ENCODE measurements at regions not wholly inside any gene's neighbourhood (a gene's known extent, or its start where the extent isn't known, plus 50 kb on each side); places are given as distances from the start of the nearest gene placed in this dataset.

DNA sequence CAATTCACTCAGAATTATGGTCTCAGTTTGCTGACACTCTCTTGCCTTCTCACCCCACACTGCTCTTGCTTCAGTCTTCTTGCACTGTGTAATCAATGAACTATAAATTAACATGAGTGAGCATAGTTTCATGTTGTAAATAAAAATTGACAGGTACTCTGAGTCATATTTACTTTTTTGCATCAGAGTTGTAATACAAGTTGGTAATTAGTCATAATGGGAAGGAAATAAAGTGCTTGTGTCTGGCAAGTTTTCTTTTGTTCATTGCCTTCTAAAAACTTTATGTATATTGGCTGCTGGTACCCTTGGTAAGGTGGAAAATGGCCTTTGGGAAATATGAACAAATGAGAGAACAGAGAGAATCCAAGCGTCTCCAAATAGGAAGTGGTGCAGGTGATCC is 169.3 kb upstream of the MAGI2 start:
- Histone ChIP-seq H3K4me2 (ENCODE audit: low read depth, low read length, poor library complexity, severe bottlenecking) (no peak overlapping the region), H3F3A (ENCODE audit: low read depth) (no peaks in the 10 kb centered on the region), H3K9ac (ENCODE audit: low read depth, low read length, poor library complexity, severe bottlenecking) (no peak overlapping the region)

DNA sequence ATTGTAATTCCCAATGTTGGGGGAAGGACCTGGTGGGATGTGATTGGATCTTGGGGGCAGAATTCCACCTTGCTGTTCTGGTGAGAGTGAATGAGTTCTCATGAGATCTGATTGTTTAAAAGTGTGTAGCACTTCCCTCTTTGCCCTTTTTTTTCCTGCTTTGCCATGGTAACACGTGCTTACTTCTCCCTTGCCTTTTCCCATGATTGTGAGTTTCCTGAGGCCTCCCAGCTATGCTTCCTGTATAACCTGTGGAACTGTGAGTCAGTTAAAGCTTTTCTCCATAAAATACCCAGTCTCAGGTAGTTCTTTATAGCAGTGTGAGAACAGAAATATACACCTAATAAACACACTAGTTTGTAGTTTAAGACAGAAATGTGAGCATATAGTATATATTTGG is 166.8 kb upstream of the MAGI2 start:
- no peak for TF ChIP-seq EZH2phosphoT487 (IDR thresholded peaks at IDR 0.05; ENCODE audit: borderline replicate concordance)
- TF ChIP-seq, protein P1, sequence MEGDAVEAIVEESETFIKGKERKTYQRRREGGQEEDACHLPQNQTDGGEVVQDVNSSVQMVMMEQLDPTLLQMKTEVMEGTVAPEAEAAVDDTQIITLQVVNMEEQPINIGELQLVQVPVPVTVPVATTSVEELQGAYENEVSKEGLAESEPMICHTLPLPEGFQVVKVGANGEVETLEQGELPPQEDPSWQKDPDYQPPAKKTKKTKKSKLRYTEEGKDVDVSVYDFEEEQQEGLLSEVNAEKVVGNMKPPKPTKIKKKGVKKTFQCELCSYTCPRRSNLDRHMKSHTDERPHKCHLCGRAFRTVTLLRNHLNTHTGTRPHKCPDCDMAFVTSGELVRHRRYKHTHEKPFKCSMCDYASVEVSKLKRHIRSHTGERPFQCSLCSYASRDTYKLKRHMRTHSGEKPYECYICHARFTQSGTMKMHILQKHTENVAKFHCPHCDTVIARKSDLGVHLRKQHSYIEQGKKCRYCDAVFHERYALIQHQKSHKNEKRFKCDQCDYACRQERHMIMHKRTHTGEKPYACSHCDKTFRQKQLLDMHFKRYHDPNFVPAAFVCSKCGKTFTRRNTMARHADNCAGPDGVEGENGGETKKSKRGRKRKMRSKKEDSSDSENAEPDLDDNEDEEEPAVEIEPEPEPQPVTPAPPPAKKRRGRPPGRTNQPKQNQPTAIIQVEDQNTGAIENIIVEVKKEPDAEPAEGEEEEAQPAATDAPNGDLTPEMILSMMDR (conservative IDR thresholded peaks at IDR 0.05; ENCODE audit: low read length) = no peak
- no peak overlapping the region for H3K4me2 ChIP-seq (ENCODE audit: low read depth, low read length, poor library complexity, severe bottlenecking)
- no peaks in the 10 kb centered on the region for H3K27me3 ChIP-seq (ENCODE audit: insufficient read depth, low read length, poor library complexity, severe bottlenecking)
- H3K4me1 ChIP-seq (ENCODE audit: insufficient read depth, low read length, poor library complexity, severe bottlenecking) = no peaks in the 10 kb centered on the region
- no peaks in the 10 kb centered on the region for H3K79me2 ChIP-seq (ENCODE audit: insufficient read depth, low read length)
- H3K9me3 ChIP-seq (ENCODE audit: insufficient read depth, low read depth, low read length) = no peaks in the 10 kb centered on the region
- no peaks in the 10 kb centered on the region for H3K9me2 ChIP-seq (replicated peaks; ENCODE audit: low read depth, low read length)
- H3K36me3 ChIP-seq (ENCODE audit: insufficient read depth, low read length) = no peaks in the 10 kb centered on the region
- no peaks in the 10 kb centered on the region for H3F3A ChIP-seq (ENCODE audit: low read depth)
- no peak overlapping the region for H3K4me3 ChIP-seq (ENCODE audit: low read length, poor library complexity, severe bottlenecking)
- no peak overlapping the region for H3K9ac ChIP-seq (ENCODE audit: low read depth, low read length, poor library complexity, severe bottlenecking)
- no peak overlapping the region for H2AFZ ChIP-seq (ENCODE audit: low read length)
- H4K20me1 ChIP-seq (ENCODE audit: insufficient read depth, low read length, poor library complexity, severe bottlenecking) = no peaks in the 10 kb centered on the region

More for the DNA sequence above, 169.3 kb upstream of the MAGI2 start:
- H4K20me1 ChIP-seq (ENCODE audit: insufficient read depth, low read length, poor library complexity, severe bottlenecking) = no peaks in the 10 kb centered on the region
- no peak for TF ChIP-seq EZH2phosphoT487 (IDR thresholded peaks at IDR 0.05; ENCODE audit: borderline replicate concordance)
- TF ChIP-seq, protein P1 (conservative IDR thresholded peaks at IDR 0.05; ENCODE audit: low read length) = no peak
- H3K4me1 ChIP-seq (ENCODE audit: insufficient read depth, low read length, poor library complexity, severe bottlenecking) = no peaks in the 10 kb centered on the region
- H3K79me2 ChIP-seq (ENCODE audit: insufficient read depth, low read length) = no peaks in the 10 kb centered on the region
- H3K9me3 ChIP-seq (ENCODE audit: insufficient read depth, low read depth, low read length) = no peaks in the 10 kb centered on the region
- no peak overlapping the region for H3K4me3 ChIP-seq (ENCODE audit: low read length, poor library complexity, severe bottlenecking)
- no peaks in the 10 kb centered on the region for H3K36me3 ChIP-seq (ENCODE audit: insufficient read depth, low read length)
- H3K9me2 ChIP-seq (replicated peaks; ENCODE audit: low read depth, low read length) = no peaks in the 10 kb centered on the region
- no peak overlapping the region for H2AFZ ChIP-seq (ENCODE audit: low read length)
- no peaks in the 10 kb centered on the region for H3K27me3 ChIP-seq (ENCODE audit: insufficient read depth, low read length, poor library complexity, severe bottlenecking)

DNA sequence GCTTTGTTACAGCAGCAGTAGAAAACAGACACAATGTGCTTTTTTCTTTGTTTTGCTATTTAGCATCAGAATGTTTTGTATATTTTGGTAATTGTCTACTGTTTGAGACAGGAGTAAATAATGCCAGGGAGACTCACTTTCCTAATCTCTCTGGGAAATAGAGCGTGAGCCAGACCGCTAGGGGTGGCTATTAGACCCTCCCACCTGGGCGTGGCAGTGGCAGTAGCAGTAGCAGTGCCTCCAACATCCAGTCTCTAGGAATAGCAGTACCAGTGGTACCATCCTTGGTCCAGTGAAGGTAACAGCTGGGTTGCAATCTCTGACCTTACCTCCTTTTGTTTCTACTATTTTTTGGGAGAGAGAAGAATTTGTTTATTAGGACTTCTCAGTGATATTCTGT is 165.7 kb upstream of the MAGI2 start:
- Histone ChIP-seq H3K4me3 (ENCODE audit: low read length, poor library complexity, severe bottlenecking) (no peak overlapping the region), H4K20me1 (ENCODE audit: insufficient read depth, low read length, poor library complexity, severe bottlenecking) (no peaks in the 10 kb centered on the region), H3K79me2 (ENCODE audit: insufficient read depth, low read length) (no peaks in the 10 kb centered on the region)

More for the DNA sequence above, 165.7 kb upstream of the MAGI2 start:
- no peaks in the 10 kb centered on the region for H3K4me1 ChIP-seq (ENCODE audit: insufficient read depth, low read length, poor library complexity, severe bottlenecking)
- no peaks in the 10 kb centered on the region for H3F3A ChIP-seq (ENCODE audit: low read depth)
- no peaks in the 10 kb centered on the region for H3K36me3 ChIP-seq (ENCODE audit: insufficient read depth, low read length)
- H3K9me3 ChIP-seq (ENCODE audit: insufficient read depth, low read depth, low read length) = no peaks in the 10 kb centered on the region
- H2AFZ ChIP-seq (ENCODE audit: low read length) = no peak overlapping the region
- H3K4me2 ChIP-seq (ENCODE audit: low read depth, low read length, poor library complexity, severe bottlenecking) = no peak overlapping the region
- H3K9ac ChIP-seq (ENCODE audit: low read depth, low read length, poor library complexity, severe bottlenecking) = no peak overlapping the region
- no peaks in the 10 kb centered on the region for H3K9me2 ChIP-seq (replicated peaks; ENCODE audit: low read depth, low read length)
- TF ChIP-seq, protein P1 (conservative IDR thresholded peaks at IDR 0.05; ENCODE audit: low read length) = no peak
- TF ChIP-seq EZH2phosphoT487 (IDR thresholded peaks at IDR 0.05; ENCODE audit: borderline replicate concordance) = no peak
- no peaks in the 10 kb centered on the region for H3K27me3 ChIP-seq (ENCODE audit: insufficient read depth, low read length, poor library complexity, severe bottlenecking)
